ENCODE measurements at regions not wholly inside any gene's neighbourhood (a gene's known extent, or its start where the extent isn't known, plus 50 kb on each side); places are given as distances from the start of the nearest gene placed in this dataset.

- Mint-ChIP-seq H3K27ac (no peak overlapping the region), H3K36me3 (ENCODE audit: low read depth) (no peaks in the 10 kb centered on the region; the same call in 2 of the 3 replicates), H3K4me3 (no peak overlapping the region), H3K27me3 (ENCODE audit: insufficient read depth, low read depth, poor library complexity) (peaks cover 18% of the 10 kb centered on the region), H3K9me3 (no peaks in the 10 kb centered on the region; the same call in 1 of the 3 replicates), H3K4me1 (no peaks in the 10 kb centered on the region)
- TF ChIP-seq STAT1 (IDR thresholded peaks at IDR 0.05; ENCODE audit: unreplicated experiment), result no peak
- no peak for TF ChIP-seq CTCF (conservative IDR thresholded peaks at IDR 0.05; ENCODE audit: low read depth in 2 of 2)
- TF ChIP-seq ZNF331 (CRISPR knock-in tag; IDR thresholded peaks at IDR 0.05; ENCODE audit: low read depth), result no peak
- no peak for TF ChIP-seq NANOG (IDR thresholded peaks at IDR 0.05; ENCODE audit: borderline replicate concordance)
- no peak for TF ChIP-seq ETS1 (IDR thresholded peaks at IDR 0.05)
- TF ChIP-seq JUNB (IDR thresholded peaks at IDR 0.05; ENCODE audit: unreplicated experiment), result no peak
- no peak for TF ChIP-seq ZNF462 (CRISPR knock-in tag; IDR thresholded peaks at IDR 0.05)
- TF ChIP-seq ZNF114 (CRISPR knock-in tag; IDR thresholded peaks at IDR 0.05), result no peak
- no peak for TF ChIP-seq EZH2 (IDR thresholded peaks at IDR 0.05; ENCODE audit: low read depth, unreplicated experiment)
- TF ChIP-seq EZH2phosphoT487 (IDR thresholded peaks at IDR 0.05; ENCODE audit: unreplicated experiment), result no peak
- no peaks in the 10 kb centered on the region for H3K79me2 ChIP-seq (replicated peaks; ENCODE audit: insufficient read depth)
- DNase-seq (ENCODE audit: low spot score), result no peak
- no peaks in the 10 kb centered on the region for H3K4me1 ChIP-seq (ENCODE audit: insufficient read depth)
- no peak overlapping the region for H3K27ac ChIP-seq (ENCODE audit: low read depth)
- H3K4me2 ChIP-seq, result no peak overlapping the region
- no peaks in the 10 kb centered on the region for H3F3A ChIP-seq (replicated peaks; ENCODE audit: low read depth)
- no peaks in the 10 kb centered on the region for H4K20me1 ChIP-seq (replicated peaks; ENCODE audit: insufficient read depth)
- no peak for ATAC-seq
- H3K4me3 ChIP-seq, result no peak overlapping the region
- no peaks in the 10 kb centered on the region for H3K9me2 ChIP-seq (ENCODE audit: insufficient read depth)
- no peaks in the 10 kb centered on the region for H3K36me3 ChIP-seq (ENCODE audit: insufficient read depth)
- no peaks in the 10 kb centered on the region for H3K27me3 ChIP-seq (ENCODE audit: insufficient read depth)
- H2AFZ ChIP-seq, result no peak overlapping the region
Observed at GRCh38 chr6:170160628-170161611, 130.0 kb downstream of the DLL1 start.

Data from GM23338 (cell line).